ENCODE measurements at regions not wholly inside any gene's neighbourhood (a gene's known extent, or its start where the extent isn't known, plus 50 kb on each side); places are given as distances from the start of the nearest gene placed in this dataset.

DNA sequence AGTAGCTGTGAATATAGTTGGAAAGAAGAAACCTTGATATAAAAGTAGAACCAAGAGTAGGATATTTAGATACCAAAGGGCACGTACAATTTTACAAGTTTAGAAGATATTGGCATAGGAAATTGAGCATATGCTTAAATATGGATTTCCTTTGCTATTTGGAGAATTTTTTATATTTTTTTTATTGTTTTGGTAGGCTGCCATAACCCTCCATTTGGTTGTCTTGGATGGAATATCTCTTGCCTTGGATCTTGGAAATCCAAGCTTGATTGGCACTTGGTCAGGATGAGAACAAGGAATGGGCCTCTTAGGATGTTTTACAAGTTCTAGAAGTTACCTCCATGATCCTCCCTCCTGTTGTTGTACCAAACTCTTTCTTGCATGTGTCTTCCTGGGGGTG, 297.1 kb downstream of the PRL start:
- TF ChIP-seq MEF2A (IDR thresholded peaks at IDR 0.05; ENCODE audit: borderline replicate concordance, low read depth) (no peak), TCF12 (IDR thresholded peaks at IDR 0.05) (no peak), NFIC (IDR thresholded peaks at IDR 0.05; ENCODE audit: borderline replicate concordance) (no peak), EP300 (IDR thresholded peaks at IDR 0.05; ENCODE audit: borderline replicate concordance in 1 of 2, low read depth in 1 of 2, low read length in 1 of 2) (no peak), SMC3 (IDR thresholded peaks at IDR 0.05; ENCODE audit: low read depth, low read length) (no peak), SIN3A (IDR thresholded peaks at IDR 0.05; ENCODE audit: borderline replicate concordance, low read depth, low read length) (no peak), YY1 (IDR thresholded peaks at IDR 0.05; ENCODE audit: low read depth) (no peak)
- TF ChIP-seq, protein P1, sequence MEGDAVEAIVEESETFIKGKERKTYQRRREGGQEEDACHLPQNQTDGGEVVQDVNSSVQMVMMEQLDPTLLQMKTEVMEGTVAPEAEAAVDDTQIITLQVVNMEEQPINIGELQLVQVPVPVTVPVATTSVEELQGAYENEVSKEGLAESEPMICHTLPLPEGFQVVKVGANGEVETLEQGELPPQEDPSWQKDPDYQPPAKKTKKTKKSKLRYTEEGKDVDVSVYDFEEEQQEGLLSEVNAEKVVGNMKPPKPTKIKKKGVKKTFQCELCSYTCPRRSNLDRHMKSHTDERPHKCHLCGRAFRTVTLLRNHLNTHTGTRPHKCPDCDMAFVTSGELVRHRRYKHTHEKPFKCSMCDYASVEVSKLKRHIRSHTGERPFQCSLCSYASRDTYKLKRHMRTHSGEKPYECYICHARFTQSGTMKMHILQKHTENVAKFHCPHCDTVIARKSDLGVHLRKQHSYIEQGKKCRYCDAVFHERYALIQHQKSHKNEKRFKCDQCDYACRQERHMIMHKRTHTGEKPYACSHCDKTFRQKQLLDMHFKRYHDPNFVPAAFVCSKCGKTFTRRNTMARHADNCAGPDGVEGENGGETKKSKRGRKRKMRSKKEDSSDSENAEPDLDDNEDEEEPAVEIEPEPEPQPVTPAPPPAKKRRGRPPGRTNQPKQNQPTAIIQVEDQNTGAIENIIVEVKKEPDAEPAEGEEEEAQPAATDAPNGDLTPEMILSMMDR (IDR thresholded peaks at IDR 0.05), result no peak
- TF ChIP-seq, protein P2, sequence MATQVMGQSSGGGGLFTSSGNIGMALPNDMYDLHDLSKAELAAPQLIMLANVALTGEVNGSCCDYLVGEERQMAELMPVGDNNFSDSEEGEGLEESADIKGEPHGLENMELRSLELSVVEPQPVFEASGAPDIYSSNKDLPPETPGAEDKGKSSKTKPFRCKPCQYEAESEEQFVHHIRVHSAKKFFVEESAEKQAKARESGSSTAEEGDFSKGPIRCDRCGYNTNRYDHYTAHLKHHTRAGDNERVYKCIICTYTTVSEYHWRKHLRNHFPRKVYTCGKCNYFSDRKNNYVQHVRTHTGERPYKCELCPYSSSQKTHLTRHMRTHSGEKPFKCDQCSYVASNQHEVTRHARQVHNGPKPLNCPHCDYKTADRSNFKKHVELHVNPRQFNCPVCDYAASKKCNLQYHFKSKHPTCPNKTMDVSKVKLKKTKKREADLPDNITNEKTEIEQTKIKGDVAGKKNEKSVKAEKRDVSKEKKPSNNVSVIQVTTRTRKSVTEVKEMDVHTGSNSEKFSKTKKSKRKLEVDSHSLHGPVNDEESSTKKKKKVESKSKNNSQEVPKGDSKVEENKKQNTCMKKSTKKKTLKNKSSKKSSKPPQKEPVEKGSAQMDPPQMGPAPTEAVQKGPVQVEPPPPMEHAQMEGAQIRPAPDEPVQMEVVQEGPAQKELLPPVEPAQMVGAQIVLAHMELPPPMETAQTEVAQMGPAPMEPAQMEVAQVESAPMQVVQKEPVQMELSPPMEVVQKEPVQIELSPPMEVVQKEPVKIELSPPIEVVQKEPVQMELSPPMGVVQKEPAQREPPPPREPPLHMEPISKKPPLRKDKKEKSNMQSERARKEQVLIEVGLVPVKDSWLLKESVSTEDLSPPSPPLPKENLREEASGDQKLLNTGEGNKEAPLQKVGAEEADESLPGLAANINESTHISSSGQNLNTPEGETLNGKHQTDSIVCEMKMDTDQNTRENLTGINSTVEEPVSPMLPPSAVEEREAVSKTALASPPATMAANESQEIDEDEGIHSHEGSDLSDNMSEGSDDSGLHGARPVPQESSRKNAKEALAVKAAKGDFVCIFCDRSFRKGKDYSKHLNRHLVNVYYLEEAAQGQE (IDR thresholded peaks at IDR 0.05; ENCODE audit: low read depth, low read length), result no peak
